Neural cell (in vitro differentiated cells): ENCODE measurements at regions not wholly inside any gene's neighbourhood (a gene's known extent, or its start where the extent isn't known, plus 50 kb on each side); places are given as distances from the start of the nearest gene placed in this dataset.

Experiments
- H2AFZ ChIP-seq: fragments of 200-600, 300-800 bp; sonication (generic), shearing (Covaris generic); 2 replicates; pipeline ENCODE4 v1.6.0; 2014; ENCODE audit warnings: low read depth, mild to moderate bottlenecking, antibody characterized with exemption, low read length, moderate library complexity
- H3F3A ChIP-seq: fragments of 200-600 bp; shearing (Covaris generic); 2 replicates; pipeline ENCODE4 v1.6.1; 2016; ENCODE audit warnings: mild to moderate bottlenecking, moderate library complexity, mixed read lengths, antibody characterized with exemption, low read length; ENCODE audit not compliant: insufficient read depth, poor library complexity, severe bottlenecking
- H3K27ac ChIP-seq: fragments of 200-600, 300-800 bp; sonication (generic), shearing (Covaris generic); 2 replicates; pipeline ENCODE4 v1.5.1; 2014; ENCODE audit warnings: mild to moderate bottlenecking, low read length, moderate library complexity
- H3K27me3 ChIP-seq: fragments of 300-800, 200-600 bp; sonication (generic), shearing (Covaris generic); 2 replicates; pipeline ENCODE4 v1.6.0; 2014; ENCODE audit warnings: mild to moderate bottlenecking, low read depth, low read length, moderate library complexity; ENCODE audit not compliant: insufficient read depth
- H3K36me3 ChIP-seq: fragments of 300-800, 200-600 bp; sonication (generic), shearing (Covaris generic); 2 replicates; pipeline ENCODE4 v1.5.1; 2014; ENCODE audit warnings: mild to moderate bottlenecking, antibody characterized with exemption, low read length, moderate library complexity; ENCODE audit not compliant: insufficient read depth
- H3K4me2 ChIP-seq: fragments of 300-800, 200-600 bp; sonication (generic), shearing (Covaris generic); 2 replicates; pipeline ENCODE4 v1.6.0; 2014; ENCODE audit warnings: mild to moderate bottlenecking, low read length
- H3K4me3 ChIP-seq: fragments of 300-800, 200-600 bp; sonication (generic), shearing (Covaris generic); 2 replicates; pipeline ENCODE4 v1.5.1; 2014; ENCODE audit warnings: mild to moderate bottlenecking, low read length, moderate library complexity
- H3K79me2 ChIP-seq: fragments of 200-600 bp; shearing (Covaris generic); replicated peaks from 2 replicates; pipeline ENCODE4 v1.6.0; 2014; ENCODE audit warnings: mild to moderate bottlenecking, low read length, moderate library complexity; ENCODE audit not compliant: insufficient read depth
- H3K9ac ChIP-seq: fragments of 300-800, 200-600 bp; sonication (generic), shearing (Covaris generic); 2 replicates; pipeline ENCODE4 v1.6.1; 2016; ENCODE audit warnings: mild to moderate bottlenecking, low read length, mixed read lengths
- H3K9me2 ChIP-seq: fragments of 200-600 bp; shearing (Covaris generic); 2 replicates; pipeline ENCODE4 v1.6.1; 2016; ENCODE audit warnings: mild to moderate bottlenecking, low read length, mixed read lengths; ENCODE audit not compliant: insufficient read depth
- H3K9me3 ChIP-seq: fragments of 200-600, 300-800 bp; sonication (generic), shearing (Covaris generic); 2 replicates; pipeline ENCODE4 v1.6.1; 2016; ENCODE audit warnings: mild to moderate bottlenecking, mixed run types, low read length, moderate library complexity, mixed read lengths
- H4K20me1 ChIP-seq: fragments of 200-600 bp; shearing (Covaris generic); 2 replicates; pipeline ENCODE4 v1.6.1; 2016; ENCODE audit warnings: mild to moderate bottlenecking, mixed run types; ENCODE audit not compliant: insufficient read depth
- CTCF ChIP-seq: fragments of 450-650 bp; IDR thresholded peaks from 2 replicates; pipeline ENCODE4 v1.5.1; 2014; ENCODE audit warnings: antibody characterized with exemption, mild to moderate bottlenecking, moderate library complexity; ENCODE audit not compliant: poor library complexity, severe bottlenecking
- EP300 ChIP-seq: fragments of 450-650 bp; conservative IDR thresholded peaks from 2 replicates; pipeline ENCODE4 v1.6.1; 2014; ENCODE audit warnings: antibody characterized with exemption, mild to moderate bottlenecking, moderate library complexity; ENCODE audit not compliant: poor library complexity, severe bottlenecking
- EZH2 ChIP-seq: fragments of 200-600, 300-800 bp; shearing (Covaris generic), sonication (generic); IDR thresholded peaks from 2 replicates; pipeline ENCODE4 v1.6.1; 2014; ENCODE audit warnings: antibody characterized with exemption, low read length, borderline replicate concordance, mild to moderate bottlenecking; ENCODE audit not compliant: insufficient read depth, poor library complexity, severe bottlenecking
- MXI1 ChIP-seq: fragments of 450-650 bp; conservative IDR thresholded peaks from 2 replicates; pipeline ENCODE4 v1.6.1; 2014; ENCODE audit warnings: antibody characterized with exemption, mild to moderate bottlenecking; ENCODE audit not compliant: poor library complexity, severe bottlenecking
- POLR2AphosphoS5 ChIP-seq: IDR thresholded peaks from 2 replicates; pipeline ENCODE4 v1.6.1; 2012
- RAD21 ChIP-seq: fragments of 450-650 bp; conservative IDR thresholded peaks from 2 replicates; pipeline ENCODE4 v1.6.1; 2014; ENCODE audit warnings: antibody characterized with exemption, mild to moderate bottlenecking, moderate library complexity
- REST ChIP-seq: IDR thresholded peaks from 2 replicates; pipeline ENCODE4 v1.6.1; 2012; ENCODE audit warnings: borderline replicate concordance
- SMC3 ChIP-seq: fragments of 450-650 bp; conservative IDR thresholded peaks from 2 replicates; pipeline ENCODE4 v1.6.1; 2014; ENCODE audit warnings: antibody characterized with exemption, mild to moderate bottlenecking, moderate library complexity; ENCODE audit not compliant: poor library complexity
- TAF1 ChIP-seq: IDR thresholded peaks from 2 replicates; pipeline ENCODE4 v1.6.1; 2012; ENCODE audit warnings: low read depth

- no peak for TF ChIP-seq MXI1
- peak; percentile 63 for TF ChIP-seq RAD21
- TF ChIP-seq EZH2, result no peak
- no peak for TF ChIP-seq EP300
- peak; percentile 42 for TF ChIP-seq SMC3
- peak; percentile 47 for TF ChIP-seq CTCF
- Histone ChIP-seq H4K20me1 (no peaks in the 10 kb centered on the region), H3K79me2 (no peaks in the 10 kb centered on the region), H3F3A (no peaks in the 10 kb centered on the region), H3K9me2 (no peaks in the 10 kb centered on the region), H3K4me3 (no peak overlapping the region), H2AFZ (no peak overlapping the region), H3K27ac (no peak overlapping the region), H3K9ac (no peak overlapping the region), H3K9me3 (no peaks in the 10 kb centered on the region), H3K36me3 (no peaks in the 10 kb centered on the region), H3K27me3 (no peaks in the 10 kb centered on the region), H3K4me2 (no peak overlapping the region)
Measured at GRCh38 chr4:63296773-63297172, 1112.5 kb downstream of the TECRL start.

GRCh38 chr4:63275491-63275890, 1133.8 kb downstream of the TECRL start:
- Histone ChIP-seq H3K9me2 (no peaks in the 10 kb centered on the region), H3K4me2 (no peak overlapping the region), H3K27ac (no peak overlapping the region), H3K9me3 (peaks cover 3% of the 10 kb centered on the region), H3K4me3 (no peak overlapping the region), H3K9ac (no peak overlapping the region), H3K36me3 (no peaks in the 10 kb centered on the region), H3F3A (no peaks in the 10 kb centered on the region), H4K20me1 (no peaks in the 10 kb centered on the region), H3K79me2 (no peaks in the 10 kb centered on the region), H2AFZ (no peak overlapping the region), H3K27me3 (no peaks in the 10 kb centered on the region)
- no peak for TF ChIP-seq MXI1

GRCh38 chr4:63269156-63269555, 1140.1 kb downstream of the TECRL start:
- H3F3A ChIP-seq, result no peaks in the 10 kb centered on the region
- no peak overlapping the region for H2AFZ ChIP-seq
- no peaks in the 10 kb centered on the region for H3K36me3 ChIP-seq
- H3K27me3 ChIP-seq, result no peaks in the 10 kb centered on the region
- H3K79me2 ChIP-seq, result no peaks in the 10 kb centered on the region
- H3K9ac ChIP-seq, result no peak overlapping the region
- peaks cover 3% of the 10 kb centered on the region for H3K9me3 ChIP-seq
- H3K27ac ChIP-seq, result no peak overlapping the region
- H4K20me1 ChIP-seq, result no peaks in the 10 kb centered on the region
- no peak overlapping the region for H3K4me3 ChIP-seq
- H3K4me2 ChIP-seq, result no peak overlapping the region
- no peaks in the 10 kb centered on the region for H3K9me2 ChIP-seq
- TF ChIP-seq EP300 (no peak), MXI1 (no peak), SMC3 (no peak), TAF1 (no peak), POLR2AphosphoS5 (no peak), RAD21 (no peak), EZH2 (no peak), REST (no peak)
